ENCODE measurements at regions not wholly inside any gene's neighbourhood (a gene's known extent, or its start where the extent isn't known, plus 50 kb on each side); places are given as distances from the start of the nearest gene placed in this dataset.

- DNase-seq (ENCODE audit: low spot score), result no peak
Observed at GRCh38 chr4:100970414-100970813, 376.9 kb downstream of the PPP3CA start.

GRCh38 chr4:100969925-100970324, 377.4 kb downstream of the PPP3CA start:
- no peak for DNase-seq (ENCODE audit: low spot score)

DNA sequence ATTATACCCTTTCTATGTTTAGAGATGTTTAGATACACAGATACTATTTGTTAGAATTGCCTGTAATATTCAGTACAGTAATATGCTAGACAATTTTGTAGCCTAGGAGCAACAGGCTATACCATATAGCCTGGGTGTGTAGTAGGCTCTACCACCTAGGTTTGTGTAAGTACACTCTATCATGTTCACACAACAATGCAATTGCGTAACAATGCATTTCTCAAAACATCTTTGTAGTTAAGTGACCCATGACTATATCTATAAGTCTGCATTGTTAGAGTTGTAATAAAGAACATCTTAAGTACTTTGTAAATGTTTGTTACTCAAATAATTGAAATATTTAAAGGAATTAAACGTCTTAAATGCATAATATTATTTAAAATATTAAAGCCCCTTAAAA, 379.3 kb downstream of the PPP3CA start:
- no peak for DNase-seq (ENCODE audit: low spot score)

DNA sequence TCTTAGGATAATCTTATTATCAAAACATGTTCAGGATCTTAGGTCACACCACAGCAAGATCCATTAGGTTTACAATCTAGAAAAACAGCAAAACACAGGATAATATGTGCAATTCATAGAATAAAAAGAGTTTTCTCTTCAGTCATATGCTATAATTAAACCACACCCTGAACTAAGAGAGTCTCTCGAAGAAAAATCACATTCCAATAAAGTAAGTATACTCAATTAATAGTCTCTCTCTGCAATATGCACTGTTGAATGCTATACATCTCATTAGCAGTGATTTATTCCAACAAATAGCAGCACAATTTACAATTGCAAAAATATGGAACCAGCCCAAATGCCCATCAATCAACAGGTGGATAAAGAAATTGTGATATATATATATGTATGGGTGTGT, 383.7 kb downstream of the PPP3CA start:
- DNase-seq (ENCODE audit: low spot score), result no peak

DNA sequence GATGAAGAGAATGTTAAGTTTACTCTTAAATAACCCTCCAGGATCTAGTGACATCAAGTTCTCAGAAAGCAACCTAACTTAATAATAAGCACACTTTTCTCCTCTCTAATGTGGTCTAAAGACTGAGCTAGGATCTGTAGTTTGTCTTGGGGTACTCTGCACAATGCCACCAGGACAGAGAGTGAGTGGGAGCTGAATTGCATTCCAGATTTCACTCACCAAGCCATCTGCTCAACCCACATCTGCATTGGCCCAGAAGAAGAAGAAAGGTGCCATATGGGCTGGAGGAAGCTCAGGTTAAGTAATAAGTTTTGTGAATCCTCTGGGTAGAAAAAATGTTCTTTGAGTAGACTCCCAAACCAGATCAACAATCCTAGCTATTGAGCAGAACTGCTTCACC, 384.6 kb downstream of the PPP3CA start:
- DNase-seq (ENCODE audit: low spot score), result no peak

DNA sequence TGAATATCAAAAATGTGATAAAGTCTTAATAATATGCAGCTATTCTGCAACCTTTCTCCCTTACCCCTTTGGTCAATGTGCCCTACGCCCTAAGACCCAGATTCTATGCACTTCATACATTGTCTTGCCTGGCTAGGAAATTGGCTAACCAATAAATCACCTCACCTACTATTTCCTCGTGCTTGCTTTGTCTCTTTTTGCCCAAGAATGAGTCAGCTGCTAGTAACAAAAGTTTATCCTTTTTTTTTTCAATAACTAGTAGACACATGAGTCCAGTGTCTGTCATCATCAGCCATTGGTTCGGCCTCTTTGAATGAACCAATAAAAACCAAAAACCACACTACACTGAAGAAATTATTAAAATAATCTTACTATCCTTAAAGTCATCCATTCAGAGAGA, 387.1 kb downstream of the PPP3CA start:
- no peak for DNase-seq (ENCODE audit: low spot score)

- DNase-seq (ENCODE audit: low spot score), result no peak
Observed at GRCh38 chr4:100954046-100954445, 393.3 kb downstream of the PPP3CA start.

GRCh38 chr4:100953616-100954015, 393.7 kb downstream of the PPP3CA start:
- no peak for DNase-seq (ENCODE audit: low spot score)

DNA sequence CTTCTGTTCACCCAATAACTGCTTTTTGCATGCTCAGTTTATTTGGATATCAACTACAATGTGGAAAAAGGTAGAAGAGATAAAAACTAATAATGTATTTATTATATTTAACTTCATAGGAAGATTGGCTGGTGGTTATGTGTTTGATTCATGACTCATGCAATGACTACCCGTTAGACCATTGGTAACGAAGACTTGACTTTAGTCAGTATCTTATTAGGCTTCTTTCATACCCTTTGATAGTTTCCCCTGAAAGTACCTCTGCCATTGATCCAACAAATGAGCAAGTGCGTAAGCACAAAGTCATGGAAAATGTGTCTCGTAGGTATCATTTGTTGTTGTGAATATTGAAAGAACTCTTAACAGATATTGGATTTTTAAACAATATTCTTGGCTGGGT, 394.7 kb downstream of the PPP3CA start:
- no peak for DNase-seq (ENCODE audit: low spot score)

DNA sequence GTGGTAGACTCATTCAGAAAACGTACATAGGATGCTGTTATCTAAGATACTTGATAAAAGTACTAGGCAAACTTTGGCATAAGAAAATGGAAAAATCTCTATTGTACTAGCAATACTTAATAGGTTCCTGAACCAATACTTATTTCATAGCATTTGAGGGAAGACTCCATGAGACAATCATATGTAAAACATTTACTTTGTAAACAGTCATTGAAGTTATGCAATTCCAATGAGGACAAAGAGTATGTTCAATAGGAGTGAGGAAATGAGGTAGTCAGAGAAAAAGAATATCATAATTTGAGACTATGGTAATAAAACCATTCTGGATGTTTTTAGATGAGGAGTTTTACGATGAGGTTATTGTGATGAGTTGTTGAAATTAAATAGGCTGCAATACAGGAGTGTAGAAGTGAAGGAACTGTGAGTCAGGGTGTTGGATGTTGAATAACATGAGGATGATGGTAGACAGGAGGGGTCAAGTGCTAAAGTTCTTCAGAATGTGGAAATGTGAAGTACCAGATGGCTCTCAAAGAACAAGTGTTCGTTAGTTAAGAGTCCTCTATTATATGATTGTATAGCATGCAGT, 397.9 kb downstream of the PPP3CA start:
- DNase-seq (ENCODE audit: low spot score), result no peak

DNA sequence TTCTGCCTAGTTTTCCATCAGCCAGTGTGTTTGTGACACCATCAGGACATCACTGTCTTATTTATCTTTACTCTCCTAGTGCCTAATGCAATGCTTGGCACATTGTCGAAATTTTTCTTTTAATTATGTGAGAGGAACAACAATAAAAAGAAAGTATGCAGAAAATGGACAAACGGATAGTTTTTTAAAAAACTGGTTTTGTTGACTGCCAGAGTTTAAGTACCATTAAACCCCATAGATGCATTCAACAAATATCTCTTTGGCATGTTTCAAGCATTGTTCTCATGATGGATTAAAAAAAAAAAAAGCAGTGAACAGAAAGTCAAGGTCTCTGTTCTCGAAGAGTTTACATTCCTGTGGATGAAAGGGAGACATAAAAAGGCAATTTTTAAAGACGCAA, 398.4 kb downstream of the PPP3CA start:
- no peak for DNase-seq (ENCODE audit: low spot score)

DNA sequence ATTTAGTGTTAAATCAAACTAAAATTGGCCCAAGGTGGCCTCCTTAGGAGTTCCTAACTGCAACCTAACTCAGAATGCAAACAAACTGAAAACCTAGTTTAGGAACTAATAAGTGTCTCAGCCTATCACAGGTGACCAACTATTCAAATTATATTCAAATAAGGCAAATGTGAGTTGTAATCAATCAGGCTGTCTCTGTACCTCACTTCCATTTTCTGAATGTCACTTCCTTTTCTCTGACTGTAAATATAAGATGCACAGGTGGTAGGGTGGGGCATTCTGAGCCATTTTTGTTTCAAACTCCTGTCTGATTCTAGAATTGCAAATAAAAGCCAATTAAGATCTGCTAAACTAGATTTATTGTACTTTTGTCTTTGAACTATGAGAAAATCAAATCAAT, 401.5 kb downstream of the PPP3CA start:
- DNase-seq (ENCODE audit: low spot score), result no peak

DNA sequence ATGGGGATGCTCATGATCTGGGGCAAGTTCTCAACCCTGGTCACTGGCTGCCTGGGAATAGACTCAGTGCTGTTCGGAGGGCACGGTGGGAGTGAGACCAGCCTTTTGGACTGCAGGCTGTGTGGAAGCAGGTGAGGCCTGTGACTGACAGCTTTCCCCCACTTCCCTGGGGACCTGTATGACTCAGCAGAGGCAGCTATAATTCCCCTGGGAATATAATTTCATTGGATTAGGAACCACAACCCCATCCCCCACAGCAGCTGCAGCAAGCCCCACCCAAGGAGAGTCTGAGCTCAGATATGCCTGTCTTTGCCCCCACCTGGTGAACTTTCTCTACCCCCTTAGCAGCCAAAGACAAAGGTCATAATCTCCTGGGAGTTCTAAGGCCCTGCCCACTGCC, 408.6 kb downstream of the PPP3CA start:
- DNase-seq (ENCODE audit: low spot score), result no peak

DNA sequence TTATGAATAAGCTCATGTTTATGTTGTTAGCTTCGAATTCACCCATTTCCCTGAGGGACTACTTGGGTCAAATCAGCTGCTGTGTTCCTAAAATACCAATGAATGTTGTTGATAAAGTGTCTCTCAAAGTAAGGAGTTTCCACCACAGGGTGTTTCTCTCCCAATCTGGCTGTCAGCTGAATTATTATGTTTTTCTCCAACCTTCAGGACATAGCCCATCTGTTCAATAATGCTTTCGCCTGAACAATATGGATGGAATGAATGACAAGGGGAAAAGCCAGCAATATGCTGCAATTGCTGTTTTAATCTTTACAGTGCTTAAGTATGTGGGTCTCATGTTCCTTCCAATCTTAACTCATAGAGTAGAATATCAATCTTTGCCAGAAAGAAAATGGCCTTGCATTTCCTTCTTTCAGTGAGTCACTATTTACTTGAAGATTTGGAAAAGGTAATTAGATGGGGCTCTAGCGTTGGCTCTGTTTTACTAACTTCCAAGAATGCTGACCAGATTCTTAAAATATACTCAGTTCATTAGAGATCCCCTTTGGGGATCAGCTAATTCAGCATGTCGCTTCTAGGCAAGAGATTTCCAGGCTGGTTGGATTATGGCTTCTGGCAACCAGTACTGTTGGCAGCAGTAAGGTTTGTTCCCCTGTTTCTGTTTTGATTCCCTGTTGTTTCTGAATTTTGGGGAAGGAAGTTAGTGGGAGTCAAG, 410.5 kb downstream of the PPP3CA start:
- DNase-seq (ENCODE audit: low spot score), result no peak

DNA sequence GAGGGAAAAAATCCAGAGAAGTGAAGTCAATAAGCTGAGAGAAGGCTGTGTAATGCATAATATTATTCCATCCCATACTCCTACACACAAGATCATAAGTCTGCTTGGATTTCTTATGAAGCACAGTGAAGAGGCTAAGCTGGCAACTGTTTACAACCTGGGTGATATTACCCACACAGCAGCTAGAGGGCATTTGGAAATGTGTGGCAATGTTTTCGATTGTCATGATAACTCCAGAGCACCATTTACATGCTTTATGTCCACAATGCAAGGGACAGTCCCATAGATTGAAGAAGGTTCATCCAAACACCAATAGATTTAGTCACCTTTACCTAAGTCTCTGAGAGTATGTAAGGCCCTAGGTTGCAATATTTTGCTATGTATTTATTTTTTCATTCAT, 412.2 kb downstream of the PPP3CA start:
- no peak for DNase-seq (ENCODE audit: low spot score)

DNA sequence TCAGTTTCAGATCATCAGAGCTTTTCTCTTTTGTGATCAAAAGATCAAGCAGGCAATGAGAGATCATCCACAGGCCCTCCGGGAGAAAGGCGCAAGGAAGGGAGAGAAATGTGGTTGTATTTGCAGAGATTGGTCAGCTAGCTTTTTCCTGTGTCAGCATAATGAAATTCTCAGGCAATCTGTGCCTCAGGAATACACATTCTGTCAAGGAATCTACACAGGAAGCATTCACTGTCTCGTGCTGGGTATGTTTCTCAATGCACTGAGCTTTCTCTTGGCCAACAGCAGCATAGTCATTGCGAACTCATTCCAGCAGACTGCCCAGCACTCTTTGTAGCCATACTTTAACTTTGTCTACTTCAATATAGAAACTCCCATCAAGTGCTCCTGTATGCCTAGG, 413.7 kb downstream of the PPP3CA start:
- no peak for DNase-seq (ENCODE audit: low spot score)

GRCh38 chr4:100929758-100930157, 411.9 kb upstream of the EMCN start:
- no peak for DNase-seq (ENCODE audit: low spot score)

DNA sequence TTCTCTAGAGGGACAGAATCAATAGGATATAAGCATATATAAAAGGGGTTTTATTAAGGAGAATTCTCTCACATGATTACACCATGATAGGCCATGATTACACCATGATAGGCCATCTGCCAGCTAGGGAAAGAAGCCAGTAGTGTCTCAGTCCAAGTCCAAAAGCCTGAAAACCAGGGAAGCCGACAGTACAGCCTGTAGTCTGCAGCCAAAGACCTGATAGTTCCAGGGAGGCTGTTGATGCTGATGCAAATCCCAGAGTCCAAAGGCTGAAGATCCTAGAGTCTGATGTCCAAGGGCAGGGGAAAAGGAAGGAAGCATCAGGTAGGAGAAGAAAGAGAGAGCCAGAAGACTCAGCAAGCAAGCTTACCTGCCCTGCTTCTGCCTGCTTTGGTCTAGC, 411.3 kb upstream of the EMCN start:
- no peak for DNase-seq (ENCODE audit: low spot score)

- no peak for DNase-seq (ENCODE audit: low spot score)
Observed at GRCh38 chr4:100926039-100926717, 408.4 kb upstream of the EMCN start.

DNA sequence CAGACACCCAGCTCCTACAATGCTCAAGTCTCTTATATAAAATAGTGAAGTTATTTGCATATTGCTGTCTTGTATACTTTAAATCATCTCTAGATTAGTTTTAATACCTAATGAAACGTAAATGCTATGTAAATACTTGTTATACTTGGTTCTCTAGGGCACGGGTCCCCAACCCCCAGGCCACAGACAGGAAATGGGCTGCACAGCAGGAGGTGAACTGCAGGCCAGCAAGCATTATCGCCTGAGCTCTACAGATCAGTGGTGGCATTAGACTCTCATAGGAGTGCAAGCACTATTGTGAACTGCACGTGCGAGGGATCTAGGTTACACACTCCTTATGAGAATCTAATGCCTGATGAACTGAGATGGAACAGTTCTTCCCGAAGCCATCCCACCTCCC, 395.9 kb upstream of the EMCN start:
- no peak for DNase-seq (ENCODE audit: low spot score)

- no peak for DNase-seq (ENCODE audit: low spot score)
Observed at GRCh38 chr4:100908540-100908939, 390.7 kb upstream of the EMCN start.

DNA sequence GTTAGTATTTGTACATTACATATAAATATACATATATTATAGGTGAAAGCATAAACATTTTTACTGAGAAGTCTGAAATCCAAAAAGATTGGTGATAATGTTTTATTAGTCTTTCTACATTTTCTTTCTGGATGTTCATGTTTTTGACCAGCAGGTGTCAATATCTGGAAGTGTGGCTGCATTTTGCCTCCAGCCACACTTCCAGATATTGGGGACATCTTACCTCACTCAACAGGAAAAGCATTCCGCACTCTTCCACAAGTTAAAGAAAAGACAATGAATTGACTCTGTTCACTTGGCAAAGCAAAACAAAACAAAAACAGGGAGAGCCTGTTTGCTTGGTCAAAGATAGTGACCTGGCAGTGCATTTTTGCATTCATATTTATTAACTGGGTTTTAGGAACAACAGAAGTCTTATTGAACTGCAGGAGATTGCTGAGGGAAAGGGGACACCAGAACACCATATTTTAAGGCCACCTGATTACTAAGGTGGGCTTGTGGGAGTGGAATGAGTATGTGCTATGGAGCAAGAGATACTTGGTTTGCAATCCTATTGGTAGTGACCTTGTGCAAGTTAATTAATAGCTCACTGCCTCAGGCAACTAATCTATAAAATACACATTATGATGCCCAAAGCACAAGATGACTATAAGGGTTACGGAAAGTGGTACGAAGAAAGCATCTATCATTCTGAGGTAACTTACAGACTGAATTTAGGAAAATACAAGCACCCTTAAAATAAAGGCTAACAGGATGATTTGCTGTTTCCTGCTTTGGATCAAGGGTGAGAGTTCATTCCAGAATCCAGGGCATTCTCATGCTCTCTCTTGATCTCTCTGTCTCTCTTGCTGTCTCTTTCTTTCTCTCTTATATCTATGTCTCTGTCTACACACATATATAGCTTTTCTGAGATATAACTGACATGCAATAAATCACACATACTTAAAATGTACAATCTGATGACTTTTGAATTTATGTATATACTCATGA, 389.9 kb upstream of the EMCN start:
- no peak for DNase-seq (ENCODE audit: low spot score)
